ENCODE measurements at regions not wholly inside any gene's neighbourhood (a gene's known extent, or its start where the extent isn't known, plus 50 kb on each side); places are given as distances from the start of the nearest gene placed in this dataset.

GRCh38 chr3:117616227-117616626, 906.6 kb downstream of the TUSC7 start:
- no peak for DNase-seq (ENCODE audit: low spot score)

GRCh38 chr3:117617906-117618305, 908.3 kb downstream of the TUSC7 start:
- no peak for DNase-seq (ENCODE audit: low spot score)

- no peak for DNase-seq (ENCODE audit: low spot score)
Observed at GRCh38 chr3:117618462-117618861, 908.9 kb downstream of the TUSC7 start.

DNA sequence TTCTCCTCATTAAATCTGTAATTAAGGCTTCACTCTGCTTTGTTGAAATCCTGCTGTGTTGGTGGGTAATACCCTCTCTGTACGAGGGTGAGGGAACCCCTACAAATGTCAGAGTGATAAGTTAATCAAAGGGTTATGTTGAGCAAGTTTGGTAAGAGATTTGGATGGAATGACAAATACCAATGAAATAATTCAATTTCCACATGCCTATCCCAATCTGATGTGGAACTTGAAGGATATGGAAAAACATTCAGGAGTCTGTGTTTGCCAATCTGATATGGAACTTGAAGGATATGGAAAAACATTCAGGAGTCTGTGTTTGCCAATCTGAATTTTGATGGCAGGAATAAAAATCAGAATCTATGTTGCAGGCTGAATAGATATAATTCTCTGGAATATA, 910.2 kb downstream of the TUSC7 start:
- no peak for DNase-seq (ENCODE audit: low spot score)

DNA sequence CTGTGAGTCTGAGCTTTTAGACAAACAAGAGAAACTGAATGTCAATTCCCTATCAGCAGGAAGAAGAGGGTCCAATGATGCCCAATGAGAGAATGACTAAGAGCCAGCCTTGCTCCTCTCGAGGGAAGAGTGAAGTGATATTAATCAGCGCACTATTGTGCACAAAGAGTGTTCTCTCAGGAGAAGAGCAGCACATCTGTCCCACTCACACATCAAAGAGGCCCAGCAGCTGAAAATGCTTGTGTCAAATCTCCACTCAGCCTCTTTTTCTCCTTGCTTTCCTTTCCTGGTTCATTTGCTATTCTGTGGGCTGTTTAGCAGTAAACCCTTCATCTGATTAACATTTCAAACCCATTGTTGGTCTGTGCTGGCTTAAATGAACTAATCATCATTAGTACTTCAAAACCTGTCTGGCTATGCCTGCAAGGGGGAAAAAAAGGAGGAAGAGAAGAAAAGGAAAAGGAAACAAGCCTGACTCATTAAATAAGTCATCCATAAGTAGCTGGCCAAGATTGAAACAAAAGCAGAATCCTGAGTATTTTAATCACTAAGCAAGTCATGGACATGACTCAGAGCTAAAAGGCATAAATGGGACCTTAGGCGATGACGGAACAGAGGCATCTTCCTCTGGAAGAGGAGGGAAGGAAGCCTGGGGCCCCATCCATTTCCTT, 912.7 kb downstream of the TUSC7 start:
- DNase-seq (ENCODE audit: low spot score), result peak; percentile 80

GRCh38 chr3:117624424-117624823, 914.8 kb downstream of the TUSC7 start:
- DNase-seq (ENCODE audit: low spot score), result no peak

DNA sequence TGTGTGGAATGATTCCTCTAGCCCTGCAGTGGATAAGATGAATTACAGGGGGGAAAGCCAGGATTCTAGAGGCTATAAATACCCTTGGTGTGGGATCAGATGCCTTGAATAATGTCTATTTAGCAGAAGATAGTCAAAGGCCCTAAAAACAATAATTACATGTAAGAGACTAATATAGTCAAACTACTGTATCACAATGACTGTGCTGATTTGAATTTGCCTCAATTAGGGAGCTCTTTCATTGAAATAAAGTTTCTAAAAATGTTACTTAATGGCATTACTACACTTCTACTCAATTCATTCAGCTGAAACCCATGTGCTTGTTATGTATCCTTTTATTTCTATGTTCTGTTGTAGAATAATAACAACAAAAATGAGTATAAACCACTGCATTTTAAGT, 915.6 kb downstream of the TUSC7 start:
- DNase-seq (ENCODE audit: low spot score), result no peak

DNA sequence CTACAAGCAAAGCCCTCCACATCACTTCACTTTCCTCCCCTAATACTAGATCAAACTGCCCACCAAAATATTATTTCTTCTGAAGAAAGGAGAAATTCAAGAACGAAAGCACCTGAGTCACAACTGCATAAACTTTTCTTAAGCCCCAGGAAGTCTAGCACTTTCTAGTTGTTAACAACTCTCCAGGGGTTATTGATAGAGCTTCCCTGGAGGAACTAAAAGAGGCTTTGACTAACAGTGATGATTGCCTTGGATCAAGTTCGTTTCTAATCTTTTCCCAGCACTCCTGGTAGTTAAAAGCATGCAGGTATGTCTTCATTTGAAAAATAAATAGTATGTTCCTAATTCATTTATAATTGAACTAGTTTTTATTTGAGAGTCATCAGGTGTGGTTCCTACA, 917.0 kb downstream of the TUSC7 start:
- no peak for DNase-seq (ENCODE audit: low spot score)

GRCh38 chr3:117628823-117629291, 919.3 kb downstream of the TUSC7 start:
- DNase-seq (ENCODE audit: low spot score), result no peak

DNA sequence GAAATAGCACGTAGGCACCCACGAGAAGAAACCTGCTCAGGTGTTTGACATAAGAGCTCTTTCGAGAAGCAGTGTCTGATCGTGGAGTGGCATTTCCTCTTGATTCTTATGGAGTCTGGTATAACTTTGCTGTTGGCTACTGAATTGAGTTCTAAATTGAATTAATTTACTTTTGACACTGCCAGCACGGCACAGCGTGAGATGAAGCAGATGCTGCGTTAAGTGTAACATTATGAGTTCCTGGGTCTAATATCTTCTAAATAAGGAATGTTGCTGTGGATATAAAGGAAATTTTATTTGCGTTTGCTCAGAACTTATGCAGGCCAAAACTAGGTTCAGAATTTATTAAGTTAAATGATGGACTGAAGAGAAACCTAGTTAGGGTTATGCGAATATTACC, 919.9 kb downstream of the TUSC7 start:
- no peak for DNase-seq (ENCODE audit: low spot score)

GRCh38 chr3:117630469-117630868, 920.9 kb downstream of the TUSC7 start:
- no peak for DNase-seq (ENCODE audit: low spot score)

- DNase-seq (ENCODE audit: low spot score), result no peak
Observed at GRCh38 chr3:117630885-117631284, 921.3 kb downstream of the TUSC7 start.

DNA sequence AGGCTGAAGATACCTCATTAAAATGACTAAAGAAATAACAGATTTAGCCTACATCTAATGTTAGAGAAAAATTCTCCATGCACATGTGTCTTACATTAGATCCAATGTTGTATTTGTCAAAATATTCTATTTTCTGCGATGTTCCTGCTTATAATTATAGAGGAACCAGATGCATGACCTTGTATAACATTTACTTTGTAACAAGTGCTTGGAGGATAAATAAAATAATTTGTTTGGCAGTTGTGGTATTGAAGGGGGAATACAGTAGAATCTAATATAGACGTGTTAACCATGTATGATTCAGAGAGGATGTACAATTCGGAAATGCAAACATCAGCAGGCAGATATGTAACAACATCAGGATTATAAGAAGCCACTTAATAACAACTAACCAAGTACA, 922.2 kb downstream of the TUSC7 start:
- DNase-seq (ENCODE audit: low spot score), result no peak

DNA sequence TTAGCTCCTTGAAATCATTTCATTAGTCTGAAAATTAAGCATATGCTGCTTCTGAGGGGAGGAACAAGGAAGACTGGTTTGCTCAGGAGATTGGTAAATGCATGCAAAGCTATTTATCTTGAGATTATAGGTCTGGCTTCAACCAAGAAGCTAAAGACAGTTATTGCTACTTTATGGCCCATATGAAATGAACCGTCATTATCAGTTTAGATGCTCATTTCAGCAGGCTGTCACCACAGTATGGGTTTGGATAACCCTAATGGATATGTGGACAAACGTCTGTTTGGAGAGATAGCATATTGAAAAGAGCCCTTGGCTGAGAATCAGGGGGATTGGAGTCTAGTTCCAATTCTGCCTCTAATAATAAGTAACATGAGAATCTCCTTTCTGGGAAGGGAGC, 922.6 kb downstream of the TUSC7 start:
- no peak for DNase-seq (ENCODE audit: low spot score)

DNA sequence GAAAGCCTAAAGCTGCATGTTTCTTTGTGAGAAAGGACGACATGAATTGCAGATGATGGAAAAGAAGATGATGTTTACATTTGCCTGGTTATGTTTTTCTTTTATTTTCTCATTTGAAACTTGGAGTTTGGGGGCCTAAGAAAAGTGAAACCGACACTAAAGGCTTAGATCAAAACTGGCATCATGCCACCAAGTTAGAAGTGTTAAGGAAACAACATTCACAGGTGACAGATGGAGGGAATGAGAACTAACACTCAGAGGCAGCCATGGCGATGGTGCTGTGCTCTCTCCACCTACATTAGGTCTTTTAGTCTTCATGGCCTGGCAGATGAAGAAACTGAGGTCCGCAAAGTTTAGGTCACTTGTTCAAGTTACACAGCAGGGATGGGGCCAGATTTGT, 923.6 kb downstream of the TUSC7 start:
- no peak for DNase-seq (ENCODE audit: low spot score)

DNA sequence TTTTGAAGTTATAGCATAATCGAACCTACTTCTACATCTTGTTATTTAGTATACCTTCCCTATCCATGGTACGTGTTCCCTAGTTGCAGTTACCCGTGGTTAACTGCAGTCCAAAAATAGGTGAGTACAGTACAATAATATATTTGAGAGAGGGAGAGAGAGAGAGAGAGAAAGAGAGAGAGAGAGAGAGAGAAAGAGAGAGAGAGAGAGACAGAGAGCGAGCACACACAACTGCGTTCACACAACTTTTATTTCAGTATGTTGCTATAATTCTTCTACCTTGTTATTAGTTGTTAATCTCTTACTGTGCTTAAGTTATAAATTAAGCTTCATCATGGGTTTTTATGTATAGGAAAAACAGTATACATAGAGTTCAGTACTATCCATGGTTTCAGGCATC, 928.1 kb downstream of the TUSC7 start:
- DNase-seq (ENCODE audit: low spot score), result no peak

DNA sequence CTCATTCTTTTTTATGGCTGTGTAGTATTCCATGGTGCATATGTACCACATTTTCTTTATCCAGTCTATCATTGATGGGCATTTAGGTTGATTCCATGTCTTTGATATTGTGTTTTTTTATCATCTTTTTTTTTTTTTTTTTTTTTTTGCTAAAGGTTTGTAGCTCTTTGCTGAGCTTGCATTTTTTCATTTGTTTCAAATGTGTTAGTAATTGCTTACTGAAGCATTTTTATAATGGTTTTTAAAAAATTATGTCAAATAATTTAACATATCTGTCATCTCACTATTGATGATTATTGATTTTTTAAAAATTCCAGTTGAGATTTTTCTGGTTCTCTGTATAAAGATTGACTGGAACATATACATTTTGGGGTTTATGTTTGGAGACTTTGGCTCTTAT, 934.6 kb downstream of the TUSC7 start:
- no peak for DNase-seq (ENCODE audit: low spot score)

GRCh38 chr3:117645561-117646242, 936.1 kb downstream of the TUSC7 start:
- no peak for DNase-seq (ENCODE audit: low spot score)

- no peak for DNase-seq (ENCODE audit: low spot score)
Observed at GRCh38 chr3:117647435-117647834, 937.9 kb downstream of the TUSC7 start.

DNA sequence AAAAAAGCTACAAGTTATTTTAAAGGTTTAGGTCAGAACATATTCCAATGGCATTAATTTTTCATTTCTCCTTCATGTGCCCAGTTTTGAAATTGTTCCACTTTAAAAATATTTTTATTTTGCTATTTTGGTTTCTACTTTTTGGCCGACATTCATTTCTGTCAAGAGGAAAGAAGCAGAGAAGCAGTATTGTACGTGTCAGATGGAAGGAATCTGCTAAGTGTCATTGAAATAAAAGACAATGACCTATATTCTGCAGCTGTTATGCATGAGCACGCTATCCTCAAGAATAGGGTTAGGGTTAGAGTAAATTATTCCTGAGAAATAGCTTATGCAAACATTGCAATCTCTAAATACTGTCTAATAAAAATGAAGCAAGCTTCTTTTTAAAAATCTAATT, 941.7 kb downstream of the TUSC7 start:
- DNase-seq (ENCODE audit: low spot score), result no peak

GRCh38 chr3:117656391-117656790, 946.8 kb downstream of the TUSC7 start:
- no peak for DNase-seq (ENCODE audit: low spot score)

DNA sequence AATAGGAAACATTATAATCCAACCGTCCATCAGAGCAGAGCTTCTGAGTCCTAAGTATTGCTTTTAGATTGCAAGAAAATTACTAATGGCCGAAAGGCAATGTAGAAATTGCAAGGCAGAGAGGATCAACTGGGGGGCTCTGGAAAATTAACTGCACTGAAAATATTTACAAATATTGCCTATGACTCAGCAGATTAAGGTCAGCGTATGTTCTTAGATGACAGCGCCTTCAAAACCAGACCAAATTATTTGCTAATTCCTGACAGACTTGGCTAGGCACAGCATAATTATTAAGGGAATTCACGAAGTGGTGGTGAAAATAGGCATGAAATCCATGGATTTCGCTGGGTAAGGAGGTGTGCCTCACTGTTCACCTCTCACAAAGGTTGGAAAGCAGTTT, 947.7 kb downstream of the TUSC7 start:
- DNase-seq (ENCODE audit: low spot score), result no peak

GRCh38 chr3:117660941-117661817, 951.6 kb downstream of the TUSC7 start:
- DNase-seq (ENCODE audit: low spot score), result peak; percentile 11
